Keratinocyte (primary cell): ENCODE measurements at regions not wholly inside any gene's neighbourhood (a gene's known extent, or its start where the extent isn't known, plus 50 kb on each side); places are given as distances from the start of the nearest gene placed in this dataset.

ENCODE experiments used
- DNase-seq: peaks from one replicate; pipeline ENCODE4 v3.0.0-alpha.2; 2011; ENCODE audit warnings: low read depth, missing footprints, low spot score
- FAIRE-seq: peaks from 2 replicates; lab custom pipeline; 2011; peaks lifted over from hg19 to GRCh38; lab: Jason Lieb, UNC
- H2AFZ ChIP-seq: 2 replicates; pipeline ENCODE4 v1.6.0; 2012; ENCODE audit warnings: low read length, control low read depth, inconsistent platforms; ENCODE audit not compliant: control insufficient read depth
- H3K27ac ChIP-seq: 2 replicates; pipeline ENCODE4 v1.5.1; 2011; ENCODE audit warnings: low read length; ENCODE audit not compliant: control insufficient read depth, insufficient read depth
- H3K27me3 ChIP-seq: 3 replicates; pipeline ENCODE4 v1.6.0; 2011; ENCODE audit warnings: low read length; ENCODE audit not compliant: control insufficient read depth, insufficient read depth; ENCODE audit errors: extremely low read depth
- H3K36me3 ChIP-seq, 2 experiments: 2 replicates in 1 of 2; 3 replicates in 1 of 2; pipeline ENCODE4 v1.5.1; 2011; ENCODE audit warnings: low read length in 2 of 2, mild to moderate bottlenecking in 1 of 2; ENCODE audit not compliant: control insufficient read depth in 2 of 2, insufficient read depth in 2 of 2; ENCODE audit errors: extremely low read depth in 1 of 2
- H3K4me1 ChIP-seq: 3 replicates; pipeline ENCODE4 v1.5.1; 2011; ENCODE audit warnings: low read length; ENCODE audit not compliant: control insufficient read depth, insufficient read depth; ENCODE audit errors: extremely low read depth
- H3K4me2 ChIP-seq: 3 replicates; pipeline ENCODE4 v1.6.0; 2011; ENCODE audit warnings: low read depth, low read length; ENCODE audit not compliant: control insufficient read depth, insufficient read depth; ENCODE audit errors: extremely low read depth
- H3K4me3 ChIP-seq, 3 experiments: fragments of 200-600 bp in 1 of 3; sonication (generic) in 1 of 3; 2 replicates in 2 of 3; 3 replicates in 1 of 3; pipeline ENCODE4 v1.5.1; 2011 to 2016; ENCODE audit warnings: low read length in 3 of 3, mild to moderate bottlenecking in 3 of 3, control low read depth in 2 of 3, inconsistent platforms in 1 of 3, low read depth in 1 of 3, mixed read lengths in 1 of 3, mixed run types in 1 of 3, moderate library complexity in 1 of 3; ENCODE audit not compliant: control insufficient read depth in 2 of 3, insufficient read depth in 2 of 3; ENCODE audit errors: extremely low read depth in 1 of 3
- H3K79me2 ChIP-seq: 2 replicates; pipeline ENCODE4 v1.6.0; 2012; ENCODE audit warnings: low read length; ENCODE audit not compliant: control insufficient read depth, insufficient read depth
- H3K9ac ChIP-seq: 3 replicates; pipeline ENCODE4 v1.6.0; 2011; ENCODE audit warnings: low read length; ENCODE audit not compliant: control insufficient read depth, insufficient read depth; ENCODE audit errors: extremely low read depth
- H3K9me1 ChIP-seq: 3 replicates; pipeline ENCODE4 v1.6.0; 2011; ENCODE audit warnings: low read length; ENCODE audit not compliant: control insufficient read depth, insufficient read depth; ENCODE audit errors: extremely low read depth
- H3K9me3 ChIP-seq: 2 replicates; pipeline ENCODE4 v1.5.1; 2012; ENCODE audit warnings: low read depth, low read length; ENCODE audit not compliant: control insufficient read depth
- H4K20me1 ChIP-seq: 3 replicates; pipeline ENCODE4 v1.6.0; 2011; ENCODE audit warnings: low read length; ENCODE audit not compliant: control insufficient read depth, insufficient read depth; ENCODE audit errors: extremely low read depth
- CTCF ChIP-seq, 3 experiments: IDR thresholded peaks in 1 of 3; conservative IDR thresholded peaks in 1 of 3; optimal IDR thresholded peaks in 1 of 3; 2 replicates in 2 of 3; 3 replicates in 1 of 3; pipeline versions ENCODE3 to v1.5.1; 2011; ENCODE audit warnings: low read length in 3 of 3, mild to moderate bottlenecking in 3 of 3, moderate library complexity in 2 of 3, control low read depth in 1 of 3, inconsistent platforms in 1 of 3; ENCODE audit not compliant: insufficient read depth in 2 of 3; ENCODE audit errors: extremely low read depth in 1 of 3
- EZH2 ChIP-seq: IDR thresholded peaks from one replicate; pipeline ENCODE4 v1.6.1; 2012; ENCODE audit warnings: inconsistent platforms, mild to moderate bottlenecking, low read length, moderate library complexity
- dilution Hi-C: fragments of 300-500 bp; cut with MboI; formaldehyde crosslinking; loops from one replicate; pipeline ENCODE4 v1.7.0; 2020; ENCODE audit warnings: low sequenced_read_pairs; ENCODE audit not compliant: extremely low pct_ligation_motif_present

- TF ChIP-seq EZH2 (no peak), CTCF (optimal IDR thresholded peaks at IDR 0.05 in 1 of 3, IDR thresholded peaks at IDR 0.05 in 1 of 3, conservative IDR thresholded peaks at IDR 0.05 in 1 of 3; ENCODE audit: extremely low read depth in 1 of 3, insufficient read depth in 2 of 3, low read length in 3 of 3) (no peak)
- Histone ChIP-seq H3K9me1 (no peaks in the 10 kb centered on the region), H3K36me3 (no peaks in the 10 kb centered on the region), H3K9me3 (no peaks in the 10 kb centered on the region), H3K4me2 (no peak overlapping the region), H3K79me2 (no peaks in the 10 kb centered on the region), H4K20me1 (no peaks in the 10 kb centered on the region), H3K27me3 (no peaks in the 10 kb centered on the region), H2AFZ (no peak overlapping the region), H3K9ac (no peak overlapping the region), H3K27ac (no peak overlapping the region), H3K4me1 (no peaks in the 10 kb centered on the region), H3K4me3 (no peak overlapping the region)
- dilution Hi-C loops = no loop called here
- DNase-seq = no peak
- FAIRE-seq = no peak
These were observed 167.9 kb downstream of the HTR1A start for GRCh38 chr5:63794296-63794695.

GRCh38 chr5:63774939-63775338, 187.3 kb downstream of the HTR1A start:
- H4K20me1 ChIP-seq = no peaks in the 10 kb centered on the region
- dilution Hi-C loops = no loop called here
- no peak overlapping the region for H2AFZ ChIP-seq
- no peak overlapping the region for H3K9ac ChIP-seq
- no peak overlapping the region for H3K4me2 ChIP-seq
- H3K79me2 ChIP-seq = no peaks in the 10 kb centered on the region
- DNase-seq (no peak), FAIRE-seq (no peak)
- TF ChIP-seq EZH2 (no peak), CTCF (optimal IDR thresholded peaks at IDR 0.05 in 1 of 3, IDR thresholded peaks at IDR 0.05 in 1 of 3, conservative IDR thresholded peaks at IDR 0.05 in 1 of 3; ENCODE audit: extremely low read depth in 1 of 3, insufficient read depth in 2 of 3, low read length in 3 of 3) (no peak)
- H3K27me3 ChIP-seq = no peaks in the 10 kb centered on the region
- H3K27ac ChIP-seq = no peak overlapping the region
- no peaks in the 10 kb centered on the region for H3K9me1 ChIP-seq
- no peaks in the 10 kb centered on the region for H3K36me3 ChIP-seq
- no peaks in the 10 kb centered on the region for H3K4me1 ChIP-seq
- H3K9me3 ChIP-seq = no peaks in the 10 kb centered on the region
- H3K4me3 ChIP-seq = no peak overlapping the region
